ENCODE measurements at regions not wholly inside any gene's neighbourhood (a gene's known extent, or its start where the extent isn't known, plus 50 kb on each side); places are given as distances from the start of the nearest gene placed in this dataset.

DNA sequence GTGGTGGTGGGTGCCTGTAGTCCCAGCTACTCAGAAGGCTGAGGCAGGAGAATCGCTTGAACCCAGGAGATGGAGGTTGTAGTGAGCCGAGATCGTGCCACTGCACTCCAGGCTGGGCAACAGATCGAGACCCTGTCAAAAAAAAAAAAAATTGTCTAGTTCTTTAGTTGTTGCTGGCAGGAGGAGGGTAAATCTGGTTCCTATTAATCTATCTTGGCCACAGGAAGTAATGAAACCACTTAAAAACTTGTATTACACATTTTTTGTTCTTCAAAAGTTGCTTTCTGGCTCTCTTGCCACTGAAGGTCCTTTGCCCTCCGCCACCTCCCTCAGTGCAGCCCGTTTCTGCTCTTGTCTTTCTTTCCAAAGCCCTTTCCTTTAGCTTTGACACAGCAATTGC is 102.9 kb upstream of the ARSJ start:
- Mint-ChIP-seq H3K4me1 (no peaks in the 10 kb centered on the region), H3K36me3 (no peaks in the 10 kb centered on the region), H3K9me3 (no peaks in the 10 kb centered on the region), H3K27ac (no peak overlapping the region), H3K27me3 (ENCODE audit: low read depth in 2 of 2) (peaks cover 11 to 14% of the 10 kb centered on the region in 2 donors), H3K4me3 (no peak overlapping the region)
- TF ChIP-seq, protein P1, sequence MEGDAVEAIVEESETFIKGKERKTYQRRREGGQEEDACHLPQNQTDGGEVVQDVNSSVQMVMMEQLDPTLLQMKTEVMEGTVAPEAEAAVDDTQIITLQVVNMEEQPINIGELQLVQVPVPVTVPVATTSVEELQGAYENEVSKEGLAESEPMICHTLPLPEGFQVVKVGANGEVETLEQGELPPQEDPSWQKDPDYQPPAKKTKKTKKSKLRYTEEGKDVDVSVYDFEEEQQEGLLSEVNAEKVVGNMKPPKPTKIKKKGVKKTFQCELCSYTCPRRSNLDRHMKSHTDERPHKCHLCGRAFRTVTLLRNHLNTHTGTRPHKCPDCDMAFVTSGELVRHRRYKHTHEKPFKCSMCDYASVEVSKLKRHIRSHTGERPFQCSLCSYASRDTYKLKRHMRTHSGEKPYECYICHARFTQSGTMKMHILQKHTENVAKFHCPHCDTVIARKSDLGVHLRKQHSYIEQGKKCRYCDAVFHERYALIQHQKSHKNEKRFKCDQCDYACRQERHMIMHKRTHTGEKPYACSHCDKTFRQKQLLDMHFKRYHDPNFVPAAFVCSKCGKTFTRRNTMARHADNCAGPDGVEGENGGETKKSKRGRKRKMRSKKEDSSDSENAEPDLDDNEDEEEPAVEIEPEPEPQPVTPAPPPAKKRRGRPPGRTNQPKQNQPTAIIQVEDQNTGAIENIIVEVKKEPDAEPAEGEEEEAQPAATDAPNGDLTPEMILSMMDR (IDR thresholded peaks at IDR 0.05), result no peak
- no peak for DNase-seq
- H3K9me3 ChIP-seq (ENCODE audit: control insufficient read depth, insufficient read depth, low read length), result no peaks in the 10 kb centered on the region
- no peak for ATAC-seq
- 81% methylated on average over 6 of the region's 6 CpGs for WGBS (ENCODE audit: insufficient coverage)
- intact Hi-C loops (cut with micrococcal nuclease), result no loop called here
- H3K4me1 ChIP-seq (ENCODE audit: control insufficient read depth, insufficient read depth, low read length), result no peaks in the 10 kb centered on the region
- H3K27me3 ChIP-seq (ENCODE audit: control insufficient read depth, insufficient read depth, low read length), result no peaks in the 10 kb centered on the region
- no peak overlapping the region for H3K27ac ChIP-seq (ENCODE audit: low read length)
- H3K4me3 ChIP-seq (ENCODE audit: low read length), result no peak overlapping the region
- H3K36me3 ChIP-seq (ENCODE audit: control insufficient read depth, insufficient read depth, low read length), result no peaks in the 10 kb centered on the region

DNA sequence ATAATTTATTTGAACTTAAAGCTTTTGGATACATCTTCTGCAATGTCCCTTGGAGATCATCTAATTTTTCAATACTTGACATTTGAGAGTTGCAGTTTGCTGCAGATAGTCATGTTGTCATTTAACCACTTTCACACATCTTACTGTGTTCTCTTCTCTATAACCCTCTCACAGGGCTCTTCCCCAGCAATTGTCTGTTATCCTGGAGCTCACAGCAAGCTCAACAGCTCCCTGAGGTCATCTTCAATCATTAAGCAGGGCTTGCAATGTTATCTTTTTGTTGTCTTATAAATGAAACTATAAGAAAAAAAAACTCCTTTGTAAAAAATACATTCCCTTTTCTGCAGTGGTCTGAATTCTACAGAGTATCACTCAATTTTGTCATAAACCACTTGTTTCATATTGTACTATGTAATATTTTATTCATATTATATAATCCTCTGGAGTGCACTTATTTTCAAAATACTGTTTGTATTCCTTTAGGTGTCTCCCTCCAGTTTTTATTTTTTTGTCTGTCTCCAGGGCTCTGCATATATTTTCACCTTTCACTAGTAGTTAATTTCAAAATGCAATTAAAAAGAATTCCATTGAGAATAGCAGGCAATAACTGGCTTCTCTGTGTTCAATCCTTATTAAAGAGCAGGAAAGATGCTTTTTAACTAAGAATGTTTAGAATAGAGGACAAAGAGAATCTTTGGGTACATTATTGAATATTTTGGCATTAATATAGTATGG is 106.3 kb upstream of the ARSJ start:
- H3K4me1 Mint-ChIP-seq, result no peaks in the 10 kb centered on the region
- no peak overlapping the region for H3K4me3 ChIP-seq (ENCODE audit: low read length)
- no peak for DNase-seq
- intact Hi-C loops (cut with micrococcal nuclease), result no loop called here
- ATAC-seq, result no peak
- H3K4me3 Mint-ChIP-seq, result no peak overlapping the region
- H3K27me3 Mint-ChIP-seq (ENCODE audit: low read depth in 2 of 2), result peaks cover 15 to 30% of the 10 kb centered on the region in 2 donors
- no peaks in the 10 kb centered on the region for H3K36me3 ChIP-seq (ENCODE audit: control insufficient read depth, insufficient read depth, low read length)
- H3K9me3 Mint-ChIP-seq, result no peaks in the 10 kb centered on the region
- H3K27ac ChIP-seq (ENCODE audit: low read length), result no peak overlapping the region
- no peaks in the 10 kb centered on the region for H3K9me3 ChIP-seq (ENCODE audit: control insufficient read depth, insufficient read depth, low read length)
- no peaks in the 10 kb centered on the region for H3K36me3 Mint-ChIP-seq
- H3K4me1 ChIP-seq (ENCODE audit: control insufficient read depth, insufficient read depth, low read length), result no peaks in the 10 kb centered on the region
- no peak overlapping the region for H3K27ac Mint-ChIP-seq
- H3K27me3 ChIP-seq (ENCODE audit: control insufficient read depth, insufficient read depth, low read length), result no peaks in the 10 kb centered on the region
- TF ChIP-seq, protein P1 (IDR thresholded peaks at IDR 0.05), result no peak

DNA sequence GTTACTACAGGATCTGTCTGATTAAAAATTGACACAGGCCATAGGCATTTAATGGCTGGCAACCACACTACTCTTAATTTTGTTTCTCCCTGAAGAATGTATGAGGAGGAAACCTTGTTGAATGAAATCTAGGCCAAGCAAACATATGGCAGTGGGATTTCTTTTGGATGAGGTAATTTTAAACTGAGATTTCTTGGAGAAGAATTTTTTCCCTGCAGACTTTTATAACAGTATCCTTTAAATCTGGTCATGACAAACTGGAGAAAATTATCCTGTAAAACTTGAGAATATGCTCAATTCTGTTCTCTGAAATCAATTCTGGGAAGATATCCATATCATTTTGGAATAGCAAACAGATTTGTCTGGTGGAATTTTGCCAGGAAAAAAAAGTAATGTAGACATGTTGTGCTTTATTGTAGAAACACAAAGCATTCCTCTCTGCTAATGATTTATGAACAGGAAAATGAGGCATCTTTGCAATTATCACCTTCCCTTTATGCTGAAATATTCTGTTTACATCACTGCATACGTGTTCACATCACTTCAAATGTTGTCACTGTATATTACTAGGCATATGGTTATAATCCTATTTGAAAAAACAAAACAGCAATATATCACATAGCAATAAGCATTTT is 108.3 kb upstream of the ARSJ start:
- H3K27ac Mint-ChIP-seq, result no peak overlapping the region
- H3K27me3 Mint-ChIP-seq (ENCODE audit: low read depth in 2 of 2), result peaks cover 8 to 26% of the 10 kb centered on the region in 2 donors
- intact Hi-C loops (cut with micrococcal nuclease), result no loop called here
- no peak overlapping the region for H3K4me3 Mint-ChIP-seq
- no peaks in the 10 kb centered on the region for H3K36me3 Mint-ChIP-seq
- no peak overlapping the region for H3K27ac ChIP-seq (ENCODE audit: low read length)
- no peaks in the 10 kb centered on the region for H3K4me1 Mint-ChIP-seq
- no peaks in the 10 kb centered on the region for H3K4me1 ChIP-seq (ENCODE audit: control insufficient read depth, insufficient read depth, low read length)
- H3K36me3 ChIP-seq (ENCODE audit: control insufficient read depth, insufficient read depth, low read length), result no peaks in the 10 kb centered on the region
- TF ChIP-seq, protein P1 (IDR thresholded peaks at IDR 0.05), result no peak
- no peaks in the 10 kb centered on the region for H3K9me3 ChIP-seq (ENCODE audit: control insufficient read depth, insufficient read depth, low read length)
- no peaks in the 10 kb centered on the region for H3K27me3 ChIP-seq (ENCODE audit: control insufficient read depth, insufficient read depth, low read length)
- WGBS (ENCODE audit: insufficient coverage), result no CpG with 5 or more reads among the region's 1 CpG
- no peak for DNase-seq
- H3K9me3 Mint-ChIP-seq, result no peaks in the 10 kb centered on the region
- no peak overlapping the region for H3K4me3 ChIP-seq (ENCODE audit: low read length)
- ATAC-seq, result no peak

DNA sequence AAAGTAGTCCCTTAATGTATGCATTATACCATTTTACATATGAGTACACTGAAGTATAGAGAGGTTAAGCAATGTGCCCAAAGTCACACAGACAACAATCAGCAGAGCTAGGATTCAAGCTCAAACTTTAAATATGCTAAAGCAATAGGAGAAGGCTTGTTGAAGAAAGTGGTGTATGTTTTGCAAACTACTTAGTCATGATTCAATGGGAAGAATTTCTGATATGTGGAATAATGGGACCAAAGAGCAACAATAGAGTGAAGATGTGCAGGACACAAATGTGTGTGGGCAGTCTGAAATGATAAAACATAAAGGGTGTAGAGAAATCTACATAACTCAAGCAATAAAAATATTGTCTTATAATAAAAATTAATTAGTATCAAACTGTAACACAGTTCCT is 109.0 kb upstream of the ARSJ start:
- no peaks in the 10 kb centered on the region for H3K36me3 Mint-ChIP-seq
- ATAC-seq (no peak), DNase-seq (no peak)
- no peak overlapping the region for H3K27ac Mint-ChIP-seq
- no peaks in the 10 kb centered on the region for H3K4me1 ChIP-seq (ENCODE audit: control insufficient read depth, insufficient read depth, low read length)
- H3K27me3 Mint-ChIP-seq (ENCODE audit: low read depth in 2 of 2), result peaks cover 4 to 26% of the 10 kb centered on the region in 2 donors
- H3K27ac ChIP-seq (ENCODE audit: low read length), result no peak overlapping the region
- TF ChIP-seq, protein P1 (IDR thresholded peaks at IDR 0.05), result no peak
- H3K4me3 ChIP-seq (ENCODE audit: low read length), result no peak overlapping the region
- H3K27me3 ChIP-seq (ENCODE audit: control insufficient read depth, insufficient read depth, low read length), result no peaks in the 10 kb centered on the region
- H3K36me3 ChIP-seq (ENCODE audit: control insufficient read depth, insufficient read depth, low read length), result no peaks in the 10 kb centered on the region
- H3K9me3 ChIP-seq (ENCODE audit: control insufficient read depth, insufficient read depth, low read length), result no peaks in the 10 kb centered on the region
- H3K4me1 Mint-ChIP-seq, result no peaks in the 10 kb centered on the region
- H3K4me3 Mint-ChIP-seq, result no peak overlapping the region
- H3K9me3 Mint-ChIP-seq, result no peaks in the 10 kb centered on the region
- intact Hi-C loops (cut with micrococcal nuclease), result no loop called here
